ENCODE measurements at regions not wholly inside any gene's neighbourhood (a gene's known extent, or its start where the extent isn't known, plus 50 kb on each side); places are given as distances from the start of the nearest gene placed in this dataset.
A peak's percentile ranks its signal among the peaks of the same experiment; 100 is the strongest.

GRCh38 chr7:116328161-116328560 lies 117.8 kb downstream of the TES start:
- CTCF ChIA-PET, result interaction anchor here (1.4 kb wide), 1 partner anchor 13 kb away, joined by 3 read pairs; no protein-coding TSS in a partner anchor
- BruUV-seq (replicated peaks), result no TSS peak
- no peaks in the 10 kb centered on the region for H3K79me2 ChIP-seq (ENCODE audit: insufficient read depth, low read length)
- POLR2A ChIA-PET, result no interaction called here
- no peaks in the 10 kb centered on the region for H3K9me3 ChIP-seq (ENCODE audit: control insufficient read depth in 1 of 2, insufficient read depth in 1 of 2, low read depth in 1 of 2, low read length in 2 of 2)
- peak overlapping the region; percentile 38 for H3K4me2 ChIP-seq (ENCODE audit: low read length)
- H3K36me3 ChIP-seq (ENCODE audit: control insufficient read depth in 1 of 2, insufficient read depth in 2 of 2, low read length in 2 of 2), result no peaks in the 10 kb centered on the region
- H4K20me1 ChIP-seq (ENCODE audit: insufficient read depth), result no peaks in the 10 kb centered on the region
- no peak overlapping the region for H3K4me3 ChIP-seq (replicated peaks in 1 of 2; ENCODE audit: low read depth in 1 of 2, low read length in 2 of 2)
- no peak overlapping the region for H3K27ac ChIP-seq (ENCODE audit: low read depth, low read length)
- peaks cover 0 to 36% of the 10 kb centered on the region in 2 experiments; a peak in 2 of 4 replicates for H3K4me1 ChIP-seq (ENCODE audit: control insufficient read depth in 1 of 2, insufficient read depth in 2 of 2, low read length in 2 of 2)
- no peaks in the 10 kb centered on the region for H3K9me2 ChIP-seq (ENCODE audit: insufficient read depth)
- intact Hi-C loops (cut with micrococcal nuclease), result no loop called here
- no peak for ATAC-seq
- DNase-seq (ENCODE audit: low read depth, low spot score), result no peak
- no peak for TF ChIP-seq CEBPB (IDR thresholded peaks at IDR 0.05; ENCODE audit: low read depth)
- no peak for TF ChIP-seq ZFX (IDR thresholded peaks at IDR 0.05)
- TF ChIP-seq, protein P1, sequence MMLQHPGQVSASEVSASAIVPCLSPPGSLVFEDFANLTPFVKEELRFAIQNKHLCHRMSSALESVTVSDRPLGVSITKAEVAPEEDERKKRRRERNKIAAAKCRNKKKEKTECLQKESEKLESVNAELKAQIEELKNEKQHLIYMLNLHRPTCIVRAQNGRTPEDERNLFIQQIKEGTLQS (IDR thresholded peaks at IDR 0.05), result no peak
- TF ChIP-seq POLR2AphosphoS5 (IDR thresholded peaks at IDR 0.05; ENCODE audit: low read depth, low read length), result no peak
- TF ChIP-seq ELF1 (IDR thresholded peaks at IDR 0.05; ENCODE audit: borderline replicate concordance, low read depth), result no peak
- no peak for TF ChIP-seq SP1 (IDR thresholded peaks at IDR 0.05; ENCODE audit: low read depth)
- no peak for TF ChIP-seq FOSL1 (IDR thresholded peaks at IDR 0.05; ENCODE audit: low read depth)
- no peak for TF ChIP-seq SIN3A (IDR thresholded peaks at IDR 0.05; ENCODE audit: low read depth)
- no peak for TF ChIP-seq TCF7L2 (IDR thresholded peaks at IDR 0.05; ENCODE audit: borderline replicate concordance, extremely low read depth, insufficient read depth, insufficient read length)
- TF ChIP-seq RAD21 (IDR thresholded peaks at IDR 0.05; ENCODE audit: low read depth), result no peak
- no peak for TF ChIP-seq EZH2phosphoT487 (IDR thresholded peaks at IDR 0.05; ENCODE audit: borderline replicate concordance)
- no peak for TF ChIP-seq EZH2 (IDR thresholded peaks at IDR 0.05)
- no peak for TF ChIP-seq MAX (IDR thresholded peaks at IDR 0.05)
- no peak for TF ChIP-seq ZNF274 (IDR thresholded peaks at IDR 0.05; ENCODE audit: low read depth, low read length)
- TF ChIP-seq CBX3 (IDR thresholded peaks at IDR 0.05; ENCODE audit: low read depth), result no peak
- no peaks in the 10 kb centered on the region for H3K27me3 ChIP-seq (ENCODE audit: insufficient read depth, low read length)
- RAD21 ChIA-PET (ENCODE audit: low non-redundant PET in 1 of 2, low total read pairs in 2 of 2, uncharacterized antibody in 2 of 2, unreplicated experiment in 2 of 2), result no interaction called here
- peak overlapping the region; percentile 6; the same call in 1 of the 2 replicates for H3K9ac ChIP-seq (ENCODE audit: low read length)
- H2AFZ ChIP-seq (ENCODE audit: low read depth, low read length, poor library complexity, severe bottlenecking), result no peak overlapping the region

Measured in HCT116 (cell line).